IMR-90 (cell line): ENCODE measurements at regions not wholly inside any gene's neighbourhood (a gene's known extent, or its start where the extent isn't known, plus 50 kb on each side); places are given as distances from the start of the nearest gene placed in this dataset.

Experiments used
- ATAC-seq: fragments of 200-7000 bp; cut with Tn5 transposase; 2 replicates; pipeline ENCODE4 v1.9.1; 2020; ENCODE audit warnings: low read depth, mild to moderate bottlenecking, moderate library complexity
- BruUV-seq: library from RNA; stranded (reverse); fragments of 400-500 nt; replicated peaks from 2 replicates; lab custom pipeline; 2021; lab: Mats Ljungman, UMichigan
- CTCF ChIA-PET: fragments of 300-600 bp; formaldehyde crosslinking; extraction: SDS; loops from one replicate; lab custom pipeline; 2021; ENCODE audit warnings: antibody characterized with exemption; lab: Yijun Ruan, JAX
- POLR2A ChIA-PET: fragments of 300-600 bp; sonication (Branson Sonifier 250); formaldehyde crosslinking; loops from one replicate; lab custom pipeline; 2022; ENCODE audit warnings: antibody characterized with exemption; ENCODE audit not compliant: unreplicated experiment; lab: Charles Lee
- DNase-seq: peaks from one replicate; pipeline ENCODE4 v3.0.0; 2013
- H2AFZ ChIP-seq: replicated peaks from 2 replicates; pipeline ENCODE3; 2013; ENCODE audit warnings: low read length, mild to moderate bottlenecking; ENCODE audit not compliant: poor library complexity
- H2AK5ac ChIP-seq: 2 replicates; pipeline ENCODE4 v1.6.1; 2013; ENCODE audit warnings: low read depth, low read length, inconsistent platforms
- H2AK9ac ChIP-seq: replicated peaks from 2 replicates; pipeline ENCODE3; 2013; ENCODE audit warnings: mild to moderate bottlenecking, low read depth, low read length, moderate library complexity; ENCODE audit not compliant: poor library complexity
- H2BK120ac ChIP-seq: 2 replicates; pipeline ENCODE4 v1.6.1; 2013; ENCODE audit warnings: low read depth, low read length, inconsistent platforms
- H2BK15ac ChIP-seq: 3 replicates; pipeline ENCODE4 v1.6.1; 2013; ENCODE audit warnings: low read depth, low read length, inconsistent platforms
- H2BK20ac ChIP-seq: 2 replicates; pipeline ENCODE4 v1.6.1; 2013; ENCODE audit warnings: low read depth, mild to moderate bottlenecking, inconsistent platforms, low read length, moderate library complexity
- H2BK5ac ChIP-seq: 2 replicates; pipeline ENCODE4 v1.6.1; 2013; ENCODE audit warnings: mild to moderate bottlenecking, low read depth, low read length, inconsistent platforms; ENCODE audit not compliant: poor library complexity, severe bottlenecking
- H3K14ac ChIP-seq: replicated peaks from 2 replicates; pipeline ENCODE4 v1.6.1; 2013; ENCODE audit warnings: low read depth, low read length, inconsistent platforms
- H3K18ac ChIP-seq: 2 replicates; pipeline ENCODE4 v1.6.1; 2013; ENCODE audit warnings: low read depth, low read length, control low read depth
- H3K23ac ChIP-seq: 2 replicates; pipeline ENCODE4 v1.6.1; 2013; ENCODE audit warnings: low read depth, low read length, inconsistent platforms
- H3K27ac ChIP-seq: 2 replicates; pipeline ENCODE4 v1.5.1; 2013; ENCODE audit warnings: mild to moderate bottlenecking, control low read depth, low read length; ENCODE audit not compliant: insufficient read depth
- H3K27me3 ChIP-seq: 2 replicates; pipeline ENCODE4 v1.6.1; 2013; ENCODE audit warnings: low read length; ENCODE audit not compliant: control insufficient read depth, insufficient read depth
- H3K36me3 ChIP-seq: 2 replicates; pipeline ENCODE4 v1.6.1; 2013; ENCODE audit warnings: low read length, mixed read lengths; ENCODE audit not compliant: control insufficient read depth, insufficient read depth
- H3K4ac ChIP-seq: 2 replicates; pipeline ENCODE4 v1.6.1; 2013; ENCODE audit warnings: low read depth, low read length, inconsistent platforms
- H3K4me1 ChIP-seq: 2 replicates; pipeline ENCODE4 v1.6.1; 2013; ENCODE audit warnings: low read length, mixed read lengths; ENCODE audit not compliant: control insufficient read depth, insufficient read depth
- H3K4me2 ChIP-seq: 2 replicates; pipeline ENCODE4 v1.6.1; 2013; ENCODE audit warnings: low read depth, mild to moderate bottlenecking, control low read depth, low read length, moderate library complexity
- H3K4me3 ChIP-seq: 2 replicates; pipeline ENCODE4 v1.5.1; 2013; ENCODE audit warnings: low read depth, mild to moderate bottlenecking, control low read depth, low read length, moderate library complexity; ENCODE audit not compliant: insufficient read depth
- H3K56ac ChIP-seq: 2 replicates; pipeline ENCODE4 v1.6.1; 2013; ENCODE audit warnings: low read length, inconsistent platforms; ENCODE audit not compliant: insufficient read depth; ENCODE audit errors: extremely low read depth
- H3K79me1 ChIP-seq, 2 experiments: 2 replicates each; pipeline ENCODE4 v1.6.1; 2013; ENCODE audit warnings: low read length in 2 of 2, inconsistent platforms in 1 of 2, low read depth in 1 of 2
- H3K9ac ChIP-seq: 2 replicates; pipeline ENCODE4 v1.6.1; 2013; ENCODE audit warnings: low read depth, low read length, control low read depth
- H3K9me1 ChIP-seq: 2 replicates; pipeline ENCODE4 v1.6.1; 2013; ENCODE audit warnings: low read length, inconsistent platforms; ENCODE audit not compliant: insufficient read depth
- H3K9me3 ChIP-seq: 2 replicates; pipeline ENCODE4 v1.6.1; 2013; ENCODE audit warnings: low read length; ENCODE audit not compliant: control insufficient read depth, insufficient read depth
- H4K20me1 ChIP-seq: 2 replicates; pipeline ENCODE4 v1.6.1; 2013; ENCODE audit warnings: low read length, inconsistent platforms; ENCODE audit not compliant: insufficient read depth
- H4K5ac ChIP-seq: 2 replicates; pipeline ENCODE4 v1.6.1; 2013; ENCODE audit warnings: mild to moderate bottlenecking, low read depth, low read length, control low read depth
- H4K8ac ChIP-seq, 2 experiments: 2 replicates each; pipeline ENCODE4 v1.6.1; 2013; ENCODE audit warnings: low read depth in 2 of 2, low read length in 2 of 2, control low read depth in 1 of 2, inconsistent platforms in 1 of 2
- H4K91ac ChIP-seq: 2 replicates; pipeline ENCODE4 v1.6.1; 2013; ENCODE audit warnings: low read depth, low read length, inconsistent platforms; ENCODE audit not compliant: insufficient read depth
- BHLHE40 ChIP-seq: fragments of 150-350 bp; IDR thresholded peaks from 2 replicates; pipeline ENCODE4 v1.6.1; 2016; ENCODE audit warnings: mild to moderate bottlenecking, low read depth, low read length
- CEBPB ChIP-seq: IDR thresholded peaks from 2 replicates; pipeline ENCODE4 v1.6.1; 2012; ENCODE audit warnings: low read depth, low read length, improper control_type of control experiment
- CHD1 ChIP-seq: IDR thresholded peaks from 2 replicates; pipeline ENCODE4 v1.6.1; 2012; ENCODE audit warnings: low read depth, low read length, improper control_type of control experiment
- FOS ChIP-seq: fragments of 150-350 bp; IDR thresholded peaks from 2 replicates; pipeline ENCODE4 v1.6.1; 2016; ENCODE audit warnings: low read depth, low read length
- MAFK ChIP-seq: IDR thresholded peaks from 2 replicates; pipeline ENCODE4 v1.6.1; 2012; ENCODE audit warnings: low read depth, low read length, improper control_type of control experiment
- MAZ ChIP-seq: IDR thresholded peaks from 2 replicates; pipeline ENCODE4 v1.6.1; 2012; ENCODE audit warnings: low read depth, mild to moderate bottlenecking, low read length, improper control_type of control experiment, moderate library complexity, borderline replicate concordance
- MXI1 ChIP-seq: IDR thresholded peaks from 2 replicates; pipeline ENCODE4 v1.6.1; 2012; ENCODE audit warnings: low read depth, mild to moderate bottlenecking, low read length, moderate library complexity, borderline replicate concordance
- NFE2L2 ChIP-seq: fragments of 150-350 bp; IDR thresholded peaks from 2 replicates; pipeline ENCODE4 v1.6.1; 2016; ENCODE audit warnings: low read depth, mild to moderate bottlenecking, low read length
- POLR2A ChIP-seq: IDR thresholded peaks from 2 replicates; pipeline ENCODE4 v1.6.1; 2012; ENCODE audit warnings: mild to moderate bottlenecking, low read depth, low read length
- RAD21 ChIP-seq: IDR thresholded peaks from 2 replicates; pipeline ENCODE4 v1.6.1; 2012; ENCODE audit warnings: low read length, improper control_type of control experiment
- RCOR1 ChIP-seq: IDR thresholded peaks from 2 replicates; pipeline ENCODE4 v1.6.1; 2012; ENCODE audit warnings: mild to moderate bottlenecking, low read length, improper control_type of control experiment; ENCODE audit not compliant: insufficient replicate concordance
- RFX5 ChIP-seq: IDR thresholded peaks from 2 replicates; pipeline ENCODE4 v1.8.0; 2012; ENCODE audit warnings: low read depth, mild to moderate bottlenecking, low read length, moderate library complexity
- SMC3 ChIP-seq: fragments of 150-350 bp; IDR thresholded peaks from 2 replicates; pipeline ENCODE4 v1.6.1; 2016; ENCODE audit warnings: low read depth, mild to moderate bottlenecking, antibody characterized with exemption, low read length, moderate library complexity
- USF2 ChIP-seq: fragments of 150-350 bp; IDR thresholded peaks from 2 replicates; pipeline ENCODE4 v1.6.1; 2017; ENCODE audit warnings: mild to moderate bottlenecking, antibody characterized with exemption, low read length, low read depth
- WGBS, 2 experiments: methylation state at CpG; one replicate each; pipeline versions ENCODE4 v1.1.5 to v1.1.7; 2013; ENCODE audit warnings: missing lambda C conversion rate in 2 of 2; ENCODE audit not compliant: insufficient read length in 1 of 2; ENCODE audit errors: extremely low coverage in 2 of 2; 5-methylcytosine and 5-hydroxymethylcytosine counted together
- dilution Hi-C: fragments of 300-500 bp; cut with HindIII; formaldehyde crosslinking; loops from one replicate; pipeline ENCODE4 v1.14.3; 2018; ENCODE audit warnings: low sequenced_read_pairs; ENCODE audit not compliant: unreplicated experiment
- in situ Hi-C: fragments of 300-500 bp; cut with MboI; formaldehyde crosslinking; loops from 3 replicates; pipeline ENCODE4 v1.14.3; 2019; ENCODE audit warnings: low sequenced_read_pairs, inconsistent platforms, mixed read lengths
- intact Hi-C: fragments of 100-400 bp; cut with micrococcal nuclease; formaldehyde crosslinking; loops from 2 replicates; pipeline ENCODE4 v1.10.0; 2022
- TF ChIP-seq, protein P1 (sequence below): conservative IDR thresholded peaks from 2 replicates; pipeline ENCODE4 v1.5.1; 2012; ENCODE audit warnings: mild to moderate bottlenecking, low read depth, low read length, improper control_type of control experiment
- TF ChIP-seq, protein P2 (sequence below): fragments of 150-350 bp; IDR thresholded peaks from 2 replicates; pipeline ENCODE4 v1.6.1; 2016; ENCODE audit warnings: low read depth, mild to moderate bottlenecking, low read length, moderate library complexity, borderline replicate concordance

DNA sequence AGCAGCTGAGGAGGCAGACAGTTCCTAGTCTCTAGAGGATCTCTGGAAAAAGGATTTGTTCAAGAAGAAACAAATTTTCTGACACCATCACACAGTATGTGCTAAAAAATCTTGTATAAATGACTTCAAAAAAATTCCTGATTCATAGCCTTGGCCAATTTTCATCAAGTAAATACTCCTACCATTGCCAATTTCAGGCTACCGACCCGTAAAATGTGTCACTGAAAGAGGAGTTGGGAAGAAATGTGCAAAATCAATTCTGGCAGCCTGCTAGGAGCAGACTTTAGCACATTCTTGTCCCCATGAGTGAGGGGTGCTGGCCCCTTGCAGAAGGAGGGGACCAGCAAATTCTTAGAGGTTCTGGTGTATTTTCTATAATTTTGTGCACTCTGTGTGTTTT is 109.4 kb downstream of the TMEM30B start:
- H3K9me1 ChIP-seq = peaks cover 5% of the 10 kb centered on the region
- DNase-seq (no peak), ATAC-seq (no peak)
- H3K4me3 ChIP-seq = no peak overlapping the region
- H3K18ac ChIP-seq = peak overlapping the region; percentile 88
- H3K36me3 ChIP-seq = no peaks in the 10 kb centered on the region
- no peak overlapping the region for H3K4me2 ChIP-seq
- H2BK120ac ChIP-seq = peak overlapping the region; percentile 75; the same call in 1 of the 2 replicates
- peaks cover 13% of the 10 kb centered on the region for H3K4me1 ChIP-seq
- H2AFZ ChIP-seq = no peak overlapping the region
- H2AK5ac ChIP-seq = peak overlapping the region; percentile 15; the same call in 1 of the 2 replicates
- no peak overlapping the region for H3K9ac ChIP-seq
- H4K8ac ChIP-seq = peak overlapping the region; percentile 48 to 61; a peak in 1 of 4 replicates
- no peak overlapping the region for H3K23ac ChIP-seq
- H4K20me1 ChIP-seq = no peaks in the 10 kb centered on the region
- H3K14ac ChIP-seq = peak overlapping the region; percentile 40; the same call in 1 of the 2 replicates
- H3K56ac ChIP-seq = no peak overlapping the region
- no peak for TF ChIP-seq FOS
- TF ChIP-seq, protein P1, sequence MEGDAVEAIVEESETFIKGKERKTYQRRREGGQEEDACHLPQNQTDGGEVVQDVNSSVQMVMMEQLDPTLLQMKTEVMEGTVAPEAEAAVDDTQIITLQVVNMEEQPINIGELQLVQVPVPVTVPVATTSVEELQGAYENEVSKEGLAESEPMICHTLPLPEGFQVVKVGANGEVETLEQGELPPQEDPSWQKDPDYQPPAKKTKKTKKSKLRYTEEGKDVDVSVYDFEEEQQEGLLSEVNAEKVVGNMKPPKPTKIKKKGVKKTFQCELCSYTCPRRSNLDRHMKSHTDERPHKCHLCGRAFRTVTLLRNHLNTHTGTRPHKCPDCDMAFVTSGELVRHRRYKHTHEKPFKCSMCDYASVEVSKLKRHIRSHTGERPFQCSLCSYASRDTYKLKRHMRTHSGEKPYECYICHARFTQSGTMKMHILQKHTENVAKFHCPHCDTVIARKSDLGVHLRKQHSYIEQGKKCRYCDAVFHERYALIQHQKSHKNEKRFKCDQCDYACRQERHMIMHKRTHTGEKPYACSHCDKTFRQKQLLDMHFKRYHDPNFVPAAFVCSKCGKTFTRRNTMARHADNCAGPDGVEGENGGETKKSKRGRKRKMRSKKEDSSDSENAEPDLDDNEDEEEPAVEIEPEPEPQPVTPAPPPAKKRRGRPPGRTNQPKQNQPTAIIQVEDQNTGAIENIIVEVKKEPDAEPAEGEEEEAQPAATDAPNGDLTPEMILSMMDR = no peak
- no peak for TF ChIP-seq SMC3
- TF ChIP-seq RCOR1 = no peak
- no peak for TF ChIP-seq MAZ
- TF ChIP-seq, protein P2, sequence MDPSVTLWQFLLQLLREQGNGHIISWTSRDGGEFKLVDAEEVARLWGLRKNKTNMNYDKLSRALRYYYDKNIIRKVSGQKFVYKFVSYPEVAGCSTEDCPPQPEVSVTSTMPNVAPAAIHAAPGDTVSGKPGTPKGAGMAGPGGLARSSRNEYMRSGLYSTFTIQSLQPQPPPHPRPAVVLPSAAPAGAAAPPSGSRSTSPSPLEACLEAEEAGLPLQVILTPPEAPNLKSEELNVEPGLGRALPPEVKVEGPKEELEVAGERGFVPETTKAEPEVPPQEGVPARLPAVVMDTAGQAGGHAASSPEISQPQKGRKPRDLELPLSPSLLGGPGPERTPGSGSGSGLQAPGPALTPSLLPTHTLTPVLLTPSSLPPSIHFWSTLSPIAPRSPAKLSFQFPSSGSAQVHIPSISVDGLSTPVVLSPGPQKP = no peak
- TF ChIP-seq RFX5 = no peak
- no peak for TF ChIP-seq MAFK
- no peak for TF ChIP-seq NFE2L2
- no peak for TF ChIP-seq RAD21
- TF ChIP-seq USF2 = no peak
- no peak for TF ChIP-seq POLR2A
- no peak for TF ChIP-seq CEBPB
- TF ChIP-seq CHD1 = no peak
- no peak for TF ChIP-seq MXI1
- TF ChIP-seq BHLHE40 = no peak
- CTCF ChIA-PET = interaction anchor here (1.2 kb wide), 1 partner anchor 18 kb away, joined by 3 read pairs; no protein-coding TSS in a partner anchor
- no TSS peak for BruUV-seq
- H2BK15ac ChIP-seq = peak overlapping the region; percentile 96; the same call in 2 of the 3 replicates
- peak overlapping the region; percentile 38; the same call in 1 of the 2 replicates for H4K91ac ChIP-seq
- in situ Hi-C loops = no loop called here
- intact Hi-C loops = no loop called here
- peak overlapping the region; percentile 36; the same call in 1 of the 2 replicates for H3K4ac ChIP-seq
- no peaks in the 10 kb centered on the region for H3K79me1 ChIP-seq
- H2AK9ac ChIP-seq = no peak overlapping the region
- H3K27me3 ChIP-seq = no peaks in the 10 kb centered on the region
- H4K5ac ChIP-seq = peak overlapping the region; percentile 79
- peak overlapping the region; percentile 65; the same call in 1 of the 2 replicates for H2BK20ac ChIP-seq
- dilution Hi-C loops = no loop called here
- H2BK5ac ChIP-seq = no peak overlapping the region
- WGBS, 2 experiments = no CpG with 5 or more reads among the region's 2 CpGs
- no peak overlapping the region for H3K27ac ChIP-seq
- peaks cover 7% of the 10 kb centered on the region; the same call in 1 of the 2 replicates for H3K9me3 ChIP-seq
- POLR2A ChIA-PET = no interaction called here
